Mesothelial cell of epicardium (in vitro differentiated cells): ENCODE measurements at regions not wholly inside any gene's neighbourhood (a gene's known extent, or its start where the extent isn't known, plus 50 kb on each side); places are given as distances from the start of the nearest gene placed in this dataset.
A peak's percentile ranks its signal among the peaks of the same experiment; 100 is the strongest.

Source experiments
- DNase-seq, 2 experiments: peaks; one replicate each; pipeline ENCODE4 v3.0.0; 2021; ENCODE audit warnings: low spot score in 2 of 2; ENCODE audit not compliant: unreplicated experiment in 2 of 2
- H3K27ac Mint-ChIP-seq: 2 replicates; pipeline ENCODE4 v1.8.0; 2021; ENCODE audit warnings: mixed read lengths
- H3K27me3 Mint-ChIP-seq: 2 replicates; pipeline ENCODE4 v1.8.0; 2021; ENCODE audit warnings: low read depth, mixed read lengths
- H3K36me3 Mint-ChIP-seq: 2 replicates; pipeline ENCODE4 v1.8.0; 2021; ENCODE audit warnings: mixed read lengths
- H3K4me1 Mint-ChIP-seq: 2 replicates; pipeline ENCODE4 v1.8.0; 2021; ENCODE audit warnings: mixed read lengths
- H3K4me3 Mint-ChIP-seq: 2 replicates; pipeline ENCODE4 v1.8.0; 2021; ENCODE audit warnings: mild to moderate bottlenecking, moderate library complexity, mixed read lengths
- H3K9me3 Mint-ChIP-seq: 2 replicates; pipeline ENCODE4 v1.8.0; 2021; ENCODE audit warnings: mixed read lengths
- TF ChIP-seq, protein P1 (sequence below): fragments of 200-600 bp; sonication (generic); IDR thresholded peaks from one replicate; pipeline ENCODE4 v1.5.0; 2021; ENCODE audit warnings: antibody characterized with exemption; ENCODE audit not compliant: unreplicated experiment

DNA sequence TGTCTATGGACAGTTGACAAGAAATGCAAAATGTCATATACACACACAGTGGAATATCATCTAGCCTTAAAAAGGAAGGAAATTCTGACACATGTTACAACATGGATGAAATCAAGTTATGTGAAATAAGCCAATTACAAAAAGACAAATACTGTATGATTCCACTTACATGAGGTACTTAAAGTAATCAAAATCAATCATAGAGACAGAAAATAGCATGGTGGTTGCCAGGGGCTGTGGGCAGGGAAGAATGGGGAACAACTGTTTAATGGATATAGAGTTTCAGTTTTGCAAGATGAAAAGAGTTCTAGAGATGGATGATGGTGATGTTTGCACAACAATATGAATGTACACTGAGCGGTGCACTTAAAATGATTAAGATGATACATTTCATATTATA is 613.8 kb upstream of the ZNF385D start:
- TF ChIP-seq, protein P1, sequence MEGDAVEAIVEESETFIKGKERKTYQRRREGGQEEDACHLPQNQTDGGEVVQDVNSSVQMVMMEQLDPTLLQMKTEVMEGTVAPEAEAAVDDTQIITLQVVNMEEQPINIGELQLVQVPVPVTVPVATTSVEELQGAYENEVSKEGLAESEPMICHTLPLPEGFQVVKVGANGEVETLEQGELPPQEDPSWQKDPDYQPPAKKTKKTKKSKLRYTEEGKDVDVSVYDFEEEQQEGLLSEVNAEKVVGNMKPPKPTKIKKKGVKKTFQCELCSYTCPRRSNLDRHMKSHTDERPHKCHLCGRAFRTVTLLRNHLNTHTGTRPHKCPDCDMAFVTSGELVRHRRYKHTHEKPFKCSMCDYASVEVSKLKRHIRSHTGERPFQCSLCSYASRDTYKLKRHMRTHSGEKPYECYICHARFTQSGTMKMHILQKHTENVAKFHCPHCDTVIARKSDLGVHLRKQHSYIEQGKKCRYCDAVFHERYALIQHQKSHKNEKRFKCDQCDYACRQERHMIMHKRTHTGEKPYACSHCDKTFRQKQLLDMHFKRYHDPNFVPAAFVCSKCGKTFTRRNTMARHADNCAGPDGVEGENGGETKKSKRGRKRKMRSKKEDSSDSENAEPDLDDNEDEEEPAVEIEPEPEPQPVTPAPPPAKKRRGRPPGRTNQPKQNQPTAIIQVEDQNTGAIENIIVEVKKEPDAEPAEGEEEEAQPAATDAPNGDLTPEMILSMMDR = no peak
- Mint-ChIP-seq H3K36me3 (no peaks in the 10 kb centered on the region), H3K9me3 (peaks cover 4% of the 10 kb centered on the region), H3K4me3 (no peak overlapping the region), H3K27me3 (peaks cover 41% of the 10 kb centered on the region), H3K27ac (no peak overlapping the region), H3K4me1 (no peaks in the 10 kb centered on the region)
- no peak for DNase-seq

DNA sequence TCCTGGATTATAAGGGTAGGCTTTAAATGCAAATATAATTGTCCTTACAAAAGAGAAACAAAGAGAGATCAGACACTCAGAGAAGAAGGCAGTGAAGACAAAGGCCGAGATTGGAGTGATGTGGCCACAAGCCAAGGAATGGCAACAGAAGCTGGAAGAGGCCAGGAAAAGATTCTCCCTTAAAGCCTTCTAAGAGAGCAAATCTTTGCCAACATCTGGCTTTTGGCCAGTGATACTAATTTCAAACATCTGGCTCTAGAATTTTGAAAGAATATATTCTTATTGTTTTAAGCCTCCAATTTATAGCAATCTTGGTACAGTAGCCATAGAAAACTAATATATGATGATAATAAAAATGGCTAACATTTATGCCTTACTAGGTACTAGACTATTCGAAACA is 615.8 kb upstream of the ZNF385D start:
- no peaks in the 10 kb centered on the region for H3K36me3 Mint-ChIP-seq
- no peak for DNase-seq
- H3K27me3 Mint-ChIP-seq = peaks cover 60% of the 10 kb centered on the region
- no peak overlapping the region for H3K27ac Mint-ChIP-seq
- peaks cover 3% of the 10 kb centered on the region for H3K4me1 Mint-ChIP-seq
- H3K9me3 Mint-ChIP-seq = peaks cover 4% of the 10 kb centered on the region
- TF ChIP-seq, protein P1 = no peak
- H3K4me3 Mint-ChIP-seq = no peak overlapping the region

DNA sequence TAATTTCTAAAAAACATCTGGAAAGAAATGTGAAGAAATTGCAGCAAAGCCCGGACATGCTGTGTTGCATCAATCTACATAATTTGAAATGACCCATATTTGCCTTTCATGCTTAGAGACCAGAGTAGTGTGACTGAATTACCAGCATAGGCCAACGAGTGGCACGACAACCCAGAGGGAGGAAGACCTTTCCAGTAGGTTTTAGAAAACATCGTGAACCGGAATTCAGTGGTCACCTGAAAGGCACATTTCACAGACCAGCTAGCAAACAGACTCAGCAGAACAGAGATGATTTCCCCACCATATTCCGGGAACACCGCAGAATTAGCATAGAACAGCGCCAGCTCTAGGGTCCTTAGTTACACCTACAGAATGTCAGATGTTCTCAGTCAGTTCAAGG is 620.0 kb upstream of the ZNF385D start:
- Mint-ChIP-seq H3K27ac (no peak overlapping the region), H3K36me3 (no peaks in the 10 kb centered on the region), H3K4me1 (peaks cover 12% of the 10 kb centered on the region), H3K9me3 (peaks cover 4% of the 10 kb centered on the region), H3K4me3 (peak overlapping the region; percentile 63), H3K27me3 (peaks cover 82% of the 10 kb centered on the region)
- no peak for DNase-seq
- TF ChIP-seq, protein P1 = no peak

DNA sequence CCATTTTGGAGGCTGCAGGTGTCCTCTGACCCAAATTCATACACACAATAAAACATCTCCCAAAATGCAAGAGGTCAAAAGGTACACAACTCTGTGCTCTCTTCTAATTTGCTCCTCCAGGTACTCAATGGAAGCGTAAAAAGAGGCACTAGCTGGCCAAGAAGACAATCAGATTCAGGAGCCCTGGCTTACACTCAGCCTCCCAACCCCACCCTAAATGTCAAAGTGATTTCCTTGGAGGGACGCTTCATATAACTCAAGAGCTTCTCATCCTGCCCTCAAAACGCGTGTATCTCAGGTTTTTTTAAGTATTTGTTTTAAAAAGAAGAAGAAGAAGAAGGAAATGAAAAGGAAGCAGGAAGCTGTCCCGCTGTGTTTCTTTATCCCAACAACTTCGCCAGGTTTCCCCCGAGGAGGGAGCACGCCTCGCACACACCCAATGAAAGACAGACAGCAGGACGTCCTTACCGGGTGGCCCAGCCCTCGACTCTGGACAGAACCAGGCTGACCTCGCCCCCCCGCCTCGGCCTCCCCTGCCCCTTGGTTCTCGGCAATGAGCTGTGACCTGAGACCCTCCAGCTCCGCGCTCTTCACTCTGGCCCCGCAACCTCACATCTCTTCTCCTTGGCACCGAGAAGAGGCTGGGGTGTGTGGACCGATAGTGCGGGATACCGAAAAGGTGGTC is 620.7 kb upstream of the ZNF385D start:
- peak overlapping the region; percentile 63 for H3K4me3 Mint-ChIP-seq
- H3K36me3 Mint-ChIP-seq = no peaks in the 10 kb centered on the region
- TF ChIP-seq, protein P1 = no peak
- H3K4me1 Mint-ChIP-seq = peaks cover 14% of the 10 kb centered on the region
- H3K9me3 Mint-ChIP-seq = peaks cover under 1% of the 10 kb centered on the region
- no peak overlapping the region for H3K27ac Mint-ChIP-seq
- H3K27me3 Mint-ChIP-seq = peaks cover 80% of the 10 kb centered on the region
- DNase-seq = peak in 1 of 2 experiments; percentile 38

DNA sequence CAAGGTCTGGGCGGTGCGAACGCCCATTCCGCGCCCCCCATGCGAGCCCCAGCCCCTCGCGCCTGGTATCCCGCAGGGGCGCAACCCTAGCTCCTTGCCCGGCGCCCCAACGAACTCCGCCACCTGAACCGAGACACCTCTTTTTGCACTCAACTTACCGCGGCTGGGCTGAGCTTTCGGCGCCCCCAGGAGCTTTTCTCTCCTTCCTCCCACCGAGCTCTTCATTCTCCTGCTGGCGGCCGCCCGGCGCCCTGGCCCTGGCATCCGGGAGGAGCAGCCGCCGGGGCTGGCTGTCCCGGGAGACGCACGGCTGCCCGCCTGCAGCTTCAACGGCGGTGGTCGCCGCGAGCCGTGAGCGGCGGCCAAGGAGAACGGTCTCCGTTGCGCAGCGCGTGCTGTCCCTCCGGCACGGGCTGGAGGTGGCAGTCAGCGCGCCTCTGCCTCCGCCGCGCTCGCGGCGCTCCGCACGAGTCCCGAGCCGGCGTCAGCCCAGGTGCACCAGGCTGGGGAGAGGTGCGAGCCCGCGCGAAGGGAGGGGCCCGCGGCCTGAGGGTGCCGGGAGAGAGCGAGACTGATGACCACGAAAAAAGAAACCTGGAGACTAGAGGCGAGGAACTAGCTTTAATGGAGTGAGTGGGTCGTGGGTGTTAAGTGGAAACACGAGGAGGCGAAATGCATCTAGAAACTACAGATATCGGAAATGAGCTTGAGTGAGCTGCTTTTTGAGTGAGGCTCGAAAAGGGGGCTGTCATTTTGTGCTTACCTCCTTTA is 621.5 kb upstream of the ZNF385D start:
- H3K36me3 Mint-ChIP-seq = no peaks in the 10 kb centered on the region
- peak overlapping the region; percentile 63 for H3K4me3 Mint-ChIP-seq
- peaks cover 81% of the 10 kb centered on the region for H3K27me3 Mint-ChIP-seq
- no peaks in the 10 kb centered on the region for H3K9me3 Mint-ChIP-seq
- H3K27ac Mint-ChIP-seq = no peak overlapping the region
- H3K4me1 Mint-ChIP-seq = peaks cover 20% of the 10 kb centered on the region
- DNase-seq = peak; percentile 34 to 57
- TF ChIP-seq, protein P1 = no peak
